ENCODE measurements at regions not wholly inside any gene's neighbourhood (a gene's known extent, or its start where the extent isn't known, plus 50 kb on each side); places are given as distances from the start of the nearest gene placed in this dataset.

DNA sequence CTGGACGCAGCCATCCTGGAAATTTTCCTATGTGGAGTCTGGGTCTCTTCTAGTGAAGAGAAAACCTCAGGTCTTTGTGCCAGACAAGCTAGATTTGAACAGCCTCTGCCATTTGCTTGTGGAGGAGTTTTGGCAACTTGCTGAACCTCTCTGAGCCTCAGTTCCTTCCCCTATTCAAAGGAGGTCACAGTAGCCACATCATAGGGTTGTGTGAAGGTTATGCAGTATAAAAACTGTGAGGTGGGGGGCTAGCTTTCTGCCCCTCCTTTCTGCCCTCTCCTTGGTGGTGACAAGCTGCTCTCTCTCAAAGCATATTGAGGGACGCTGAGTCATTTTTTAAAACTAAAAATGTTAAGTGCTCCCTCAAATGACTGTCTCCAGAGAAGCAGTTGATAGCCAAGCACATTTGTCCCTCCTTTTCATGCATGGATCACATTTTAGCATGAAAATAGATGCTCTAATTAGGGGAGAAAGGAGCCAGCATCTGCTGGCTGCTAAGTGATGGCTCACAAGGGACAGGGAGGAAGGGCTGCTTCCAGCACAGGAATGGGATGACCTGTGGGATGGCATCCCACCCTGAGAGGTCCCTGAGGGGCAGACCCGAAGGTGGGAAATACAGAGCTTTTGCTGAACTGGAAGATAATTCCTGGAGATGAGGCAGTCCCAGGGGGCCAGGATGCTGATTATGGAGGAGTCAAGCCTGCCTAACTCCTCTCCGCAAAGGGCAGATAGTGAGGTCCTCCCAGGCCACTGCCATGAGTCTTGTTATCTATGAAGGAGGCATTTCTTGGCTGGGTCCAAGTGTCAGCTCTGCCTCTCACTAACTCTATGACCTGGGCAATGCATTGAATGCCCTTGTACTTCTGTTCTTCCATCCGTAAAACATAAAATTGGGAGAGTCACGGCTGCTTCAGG, 218.8 kb downstream of the RAB11FIP4 start:
- no peak for TF ChIP-seq EZH2 (IDR thresholded peaks at IDR 0.05; ENCODE audit: low read depth)
- TF ChIP-seq, protein P1, sequence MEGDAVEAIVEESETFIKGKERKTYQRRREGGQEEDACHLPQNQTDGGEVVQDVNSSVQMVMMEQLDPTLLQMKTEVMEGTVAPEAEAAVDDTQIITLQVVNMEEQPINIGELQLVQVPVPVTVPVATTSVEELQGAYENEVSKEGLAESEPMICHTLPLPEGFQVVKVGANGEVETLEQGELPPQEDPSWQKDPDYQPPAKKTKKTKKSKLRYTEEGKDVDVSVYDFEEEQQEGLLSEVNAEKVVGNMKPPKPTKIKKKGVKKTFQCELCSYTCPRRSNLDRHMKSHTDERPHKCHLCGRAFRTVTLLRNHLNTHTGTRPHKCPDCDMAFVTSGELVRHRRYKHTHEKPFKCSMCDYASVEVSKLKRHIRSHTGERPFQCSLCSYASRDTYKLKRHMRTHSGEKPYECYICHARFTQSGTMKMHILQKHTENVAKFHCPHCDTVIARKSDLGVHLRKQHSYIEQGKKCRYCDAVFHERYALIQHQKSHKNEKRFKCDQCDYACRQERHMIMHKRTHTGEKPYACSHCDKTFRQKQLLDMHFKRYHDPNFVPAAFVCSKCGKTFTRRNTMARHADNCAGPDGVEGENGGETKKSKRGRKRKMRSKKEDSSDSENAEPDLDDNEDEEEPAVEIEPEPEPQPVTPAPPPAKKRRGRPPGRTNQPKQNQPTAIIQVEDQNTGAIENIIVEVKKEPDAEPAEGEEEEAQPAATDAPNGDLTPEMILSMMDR (conservative IDR thresholded peaks at IDR 0.05): no peak
- H3K9me2 ChIP-seq (ENCODE audit: insufficient read depth): no peaks in the 10 kb centered on the region
- no peak overlapping the region for H3K27ac ChIP-seq
- no peaks in the 10 kb centered on the region for H4K20me1 ChIP-seq (ENCODE audit: insufficient read depth)
- H3K9me3 ChIP-seq (ENCODE audit: insufficient read depth, low read depth): no peaks in the 10 kb centered on the region
- H2AFZ ChIP-seq: no peak overlapping the region
- DNase-seq: no peak
- no peaks in the 10 kb centered on the region for H3F3A ChIP-seq (ENCODE audit: insufficient read depth, low read depth)
- no peaks in the 10 kb centered on the region for H3K27me3 ChIP-seq (ENCODE audit: insufficient read depth, low read depth)
- no peak overlapping the region for H3K4me2 ChIP-seq
- no peaks in the 10 kb centered on the region for H3K4me1 ChIP-seq (replicated peaks; ENCODE audit: insufficient read depth)
- H3K4me3 ChIP-seq: no peak overlapping the region
- no peaks in the 10 kb centered on the region for H3K36me3 ChIP-seq (ENCODE audit: low read depth)
- ChIA-PET CTCF (no interaction called here), POLR2A (ENCODE audit: unreplicated experiment) (no interaction called here)
- no peaks in the 10 kb centered on the region for H3K79me2 ChIP-seq (ENCODE audit: low read depth)
- intact Hi-C loops (cut with micrococcal nuclease; ENCODE audit: unreplicated experiment): no loop called here
- no TSS peak for BruUV-seq (replicated peaks)

DNA sequence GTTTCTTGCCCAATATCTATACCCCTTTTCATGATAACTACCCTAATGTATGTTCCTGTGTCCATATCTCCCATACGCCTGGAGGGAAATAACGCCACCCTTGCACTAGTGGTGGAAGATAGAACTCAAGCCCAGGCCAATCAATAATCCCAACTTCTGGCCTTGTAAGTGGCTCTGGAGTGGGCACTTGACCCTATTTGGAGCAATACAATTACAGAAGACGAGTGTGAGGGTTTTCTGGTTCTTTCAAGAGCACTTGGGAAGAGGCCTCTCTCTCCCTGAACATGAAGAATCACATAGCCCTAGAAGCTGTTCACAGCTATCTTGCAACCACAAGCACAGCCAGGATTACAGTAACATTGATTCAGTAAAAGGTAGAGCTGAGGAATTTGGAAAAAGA, 217.9 kb downstream of the RAB11FIP4 start:
- Histone ChIP-seq H3K4me2 (no peak overlapping the region), H3F3A (ENCODE audit: insufficient read depth, low read depth) (no peaks in the 10 kb centered on the region), H3K9me2 (ENCODE audit: insufficient read depth) (no peaks in the 10 kb centered on the region), H3K27ac (no peak overlapping the region), H4K20me1 (ENCODE audit: insufficient read depth) (no peaks in the 10 kb centered on the region), H2AFZ (no peak overlapping the region), H3K4me3 (no peak overlapping the region), H3K9me3 (ENCODE audit: insufficient read depth, low read depth) (no peaks in the 10 kb centered on the region), H3K27me3 (ENCODE audit: insufficient read depth, low read depth) (no peaks in the 10 kb centered on the region), H3K36me3 (ENCODE audit: low read depth) (no peaks in the 10 kb centered on the region), H3K4me1 (replicated peaks; ENCODE audit: insufficient read depth) (no peaks in the 10 kb centered on the region), H3K79me2 (ENCODE audit: low read depth) (no peaks in the 10 kb centered on the region)
- BruUV-seq (replicated peaks): no TSS peak
- no peak for DNase-seq
- POLR2A ChIA-PET (ENCODE audit: unreplicated experiment): no interaction called here
- CTCF ChIA-PET: no interaction called here
- TF ChIP-seq, protein P1 (conservative IDR thresholded peaks at IDR 0.05): no peak
- no peak for TF ChIP-seq EZH2 (IDR thresholded peaks at IDR 0.05; ENCODE audit: low read depth)
- intact Hi-C loops (cut with micrococcal nuclease; ENCODE audit: unreplicated experiment): no loop called here

DNA sequence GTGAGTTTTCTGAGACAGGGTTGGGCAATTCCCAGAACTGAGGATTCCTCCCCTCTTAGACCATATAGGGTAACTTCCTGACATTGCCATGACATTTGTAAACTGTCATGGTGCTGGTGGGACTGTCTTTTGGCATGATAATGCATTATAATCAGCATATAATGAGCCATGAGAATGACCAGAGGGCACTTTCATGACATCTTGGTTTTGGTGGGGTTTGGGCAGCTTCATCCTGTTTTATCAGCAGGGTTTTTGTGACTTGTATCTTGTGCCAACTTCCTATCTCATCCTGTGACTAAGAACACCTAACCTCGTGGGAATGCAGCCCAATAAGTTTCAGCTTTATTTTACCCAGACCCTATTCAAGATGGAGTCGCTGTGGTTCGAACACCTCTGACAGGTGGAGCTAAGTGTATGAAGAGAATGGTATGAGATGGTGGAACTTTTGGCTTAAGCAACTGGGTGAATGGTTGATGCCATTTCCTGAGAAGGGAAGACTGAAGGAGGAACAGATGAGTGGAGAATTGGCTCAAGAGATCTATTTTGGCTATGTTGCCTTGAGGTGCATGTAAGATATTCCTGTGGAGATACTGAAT, 217.3 kb downstream of the RAB11FIP4 start:
- no peaks in the 10 kb centered on the region for H3K36me3 ChIP-seq (ENCODE audit: low read depth)
- no peaks in the 10 kb centered on the region for H3K79me2 ChIP-seq (ENCODE audit: low read depth)
- intact Hi-C loops (cut with micrococcal nuclease; ENCODE audit: unreplicated experiment): no loop called here
- no peaks in the 10 kb centered on the region for H3K4me1 ChIP-seq (replicated peaks; ENCODE audit: insufficient read depth)
- no peaks in the 10 kb centered on the region for H3K9me3 ChIP-seq (ENCODE audit: insufficient read depth, low read depth)
- no peaks in the 10 kb centered on the region for H3F3A ChIP-seq (ENCODE audit: insufficient read depth, low read depth)
- DNase-seq: no peak
- no peaks in the 10 kb centered on the region for H3K27me3 ChIP-seq (ENCODE audit: insufficient read depth, low read depth)
- CTCF ChIA-PET: no interaction called here
- TF ChIP-seq EZH2 (IDR thresholded peaks at IDR 0.05; ENCODE audit: low read depth): no peak
- TF ChIP-seq, protein P1 (conservative IDR thresholded peaks at IDR 0.05): no peak
- no peak overlapping the region for H3K27ac ChIP-seq
- no peak overlapping the region for H3K4me3 ChIP-seq
- H3K4me2 ChIP-seq: no peak overlapping the region
- no peaks in the 10 kb centered on the region for H3K9me2 ChIP-seq (ENCODE audit: insufficient read depth)
- no peak overlapping the region for H2AFZ ChIP-seq
- no peaks in the 10 kb centered on the region for H4K20me1 ChIP-seq (ENCODE audit: insufficient read depth)
- POLR2A ChIA-PET (ENCODE audit: unreplicated experiment): no interaction called here
- BruUV-seq (replicated peaks): no TSS peak
